ENCODE measurements at regions not wholly inside any gene's neighbourhood (a gene's known extent, or its start where the extent isn't known, plus 50 kb on each side); places are given as distances from the start of the nearest gene placed in this dataset.

- TF ChIP-seq, protein P1, sequence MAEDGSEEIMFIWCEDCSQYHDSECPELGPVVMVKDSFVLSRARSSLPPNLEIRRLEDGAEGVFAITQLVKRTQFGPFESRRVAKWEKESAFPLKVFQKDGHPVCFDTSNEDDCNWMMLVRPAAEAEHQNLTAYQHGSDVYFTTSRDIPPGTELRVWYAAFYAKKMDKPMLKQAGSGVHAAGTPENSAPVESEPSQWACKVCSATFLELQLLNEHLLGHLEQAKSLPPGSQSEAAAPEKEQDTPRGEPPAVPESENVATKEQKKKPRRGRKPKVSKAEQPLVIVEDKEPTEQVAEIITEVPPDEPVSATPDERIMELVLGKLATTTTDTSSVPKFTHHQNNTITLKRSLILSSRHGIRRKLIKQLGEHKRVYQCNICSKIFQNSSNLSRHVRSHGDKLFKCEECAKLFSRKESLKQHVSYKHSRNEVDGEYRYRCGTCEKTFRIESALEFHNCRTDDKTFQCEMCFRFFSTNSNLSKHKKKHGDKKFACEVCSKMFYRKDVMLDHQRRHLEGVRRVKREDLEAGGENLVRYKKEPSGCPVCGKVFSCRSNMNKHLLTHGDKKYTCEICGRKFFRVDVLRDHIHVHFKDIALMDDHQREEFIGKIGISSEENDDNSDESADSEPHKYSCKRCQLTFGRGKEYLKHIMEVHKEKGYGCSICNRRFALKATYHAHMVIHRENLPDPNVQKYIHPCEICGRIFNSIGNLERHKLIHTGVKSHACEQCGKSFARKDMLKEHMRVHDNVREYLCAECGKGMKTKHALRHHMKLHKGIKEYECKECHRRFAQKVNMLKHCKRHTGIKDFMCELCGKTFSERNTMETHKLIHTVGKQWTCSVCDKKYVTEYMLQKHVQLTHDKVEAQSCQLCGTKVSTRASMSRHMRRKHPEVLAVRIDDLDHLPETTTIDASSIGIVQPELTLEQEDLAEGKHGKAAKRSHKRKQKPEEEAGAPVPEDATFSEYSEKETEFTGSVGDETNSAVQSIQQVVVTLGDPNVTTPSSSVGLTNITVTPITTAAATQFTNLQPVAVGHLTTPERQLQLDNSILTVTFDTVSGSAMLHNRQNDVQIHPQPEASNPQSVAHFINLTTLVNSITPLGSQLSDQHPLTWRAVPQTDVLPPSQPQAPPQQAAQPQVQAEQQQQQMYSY (CRISPR knock-in tag; IDR thresholded peaks at IDR 0.05), result no peak
- TF ChIP-seq, protein P2, sequence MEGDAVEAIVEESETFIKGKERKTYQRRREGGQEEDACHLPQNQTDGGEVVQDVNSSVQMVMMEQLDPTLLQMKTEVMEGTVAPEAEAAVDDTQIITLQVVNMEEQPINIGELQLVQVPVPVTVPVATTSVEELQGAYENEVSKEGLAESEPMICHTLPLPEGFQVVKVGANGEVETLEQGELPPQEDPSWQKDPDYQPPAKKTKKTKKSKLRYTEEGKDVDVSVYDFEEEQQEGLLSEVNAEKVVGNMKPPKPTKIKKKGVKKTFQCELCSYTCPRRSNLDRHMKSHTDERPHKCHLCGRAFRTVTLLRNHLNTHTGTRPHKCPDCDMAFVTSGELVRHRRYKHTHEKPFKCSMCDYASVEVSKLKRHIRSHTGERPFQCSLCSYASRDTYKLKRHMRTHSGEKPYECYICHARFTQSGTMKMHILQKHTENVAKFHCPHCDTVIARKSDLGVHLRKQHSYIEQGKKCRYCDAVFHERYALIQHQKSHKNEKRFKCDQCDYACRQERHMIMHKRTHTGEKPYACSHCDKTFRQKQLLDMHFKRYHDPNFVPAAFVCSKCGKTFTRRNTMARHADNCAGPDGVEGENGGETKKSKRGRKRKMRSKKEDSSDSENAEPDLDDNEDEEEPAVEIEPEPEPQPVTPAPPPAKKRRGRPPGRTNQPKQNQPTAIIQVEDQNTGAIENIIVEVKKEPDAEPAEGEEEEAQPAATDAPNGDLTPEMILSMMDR (IDR thresholded peaks at IDR 0.05), result no peak
- TF ChIP-seq SP1 (CRISPR knock-in tag; conservative IDR thresholded peaks at IDR 0.05) (no peak), ZNF121 (CRISPR knock-in tag; IDR thresholded peaks at IDR 0.05) (no peak), MAX (CRISPR knock-in tag; IDR thresholded peaks at IDR 0.05) (no peak)
These were observed 423.9 kb upstream of the MAF start for GRCh38 chr16:80024443-80024842.

Measured in WTC11 (cell line).